OCI-LY7 (cell line): ENCODE measurements at regions not wholly inside any gene's neighbourhood (a gene's known extent, or its start where the extent isn't known, plus 50 kb on each side); places are given as distances from the start of the nearest gene placed in this dataset.

ENCODE experiments used
- CTCF ChIP-seq: fragments of 200-600 bp; sonication (generic); conservative IDR thresholded peaks from 2 replicates; pipeline ENCODE4 v1.5.1; 2014; ENCODE audit warnings: mild to moderate bottlenecking, antibody characterized with exemption, low read length, moderate library complexity, mixed read lengths
- EZH2phosphoT487 ChIP-seq: fragments of 200-600 bp; sonication (generic); IDR thresholded peaks from 2 replicates; pipeline ENCODE4 v1.6.1; 2018; ENCODE audit warnings: low read depth, borderline replicate concordance, mild to moderate bottlenecking, mixed run types, antibody characterized with exemption, low read length, moderate library complexity, mixed read lengths

- TF ChIP-seq CTCF (no peak), EZH2phosphoT487 (no peak)
Measured at GRCh38 chrX:128517691-128518090, 465.5 kb upstream of the ACTRT1 start.
